SJCRH30 (cell line): ENCODE measurements at regions not wholly inside any gene's neighbourhood (a gene's known extent, or its start where the extent isn't known, plus 50 kb on each side); places are given as distances from the start of the nearest gene placed in this dataset.

Experiments used
- DNase-seq, 2 experiments: peaks; one replicate each; pipeline ENCODE4 v3.0.0-alpha.2; 2015 to 2020
- H3K27ac ChIP-seq: fragments of 250-450 bp; sonication (Bioruptor Pico); 2 replicates; pipeline ENCODE4 v1.5.1; 2020; ENCODE audit warnings: mild to moderate bottlenecking, moderate library complexity
- H3K27me3 ChIP-seq: fragments of 250-450 bp; sonication (Bioruptor Pico); 2 replicates; pipeline ENCODE4 v1.5.1; 2020; ENCODE audit warnings: mild to moderate bottlenecking, moderate library complexity
- H3K36me3 ChIP-seq: fragments of 250-450 bp; sonication (Bioruptor Pico); 2 replicates; pipeline ENCODE4 v1.5.1; 2020; ENCODE audit warnings: mild to moderate bottlenecking, moderate library complexity
- H3K4me1 ChIP-seq: fragments of 250-450 bp; sonication (Bioruptor Pico); 2 replicates; pipeline ENCODE4 v1.5.1; 2020; ENCODE audit warnings: mild to moderate bottlenecking, moderate library complexity
- H3K4me3 ChIP-seq: fragments of 250-450 bp; sonication (Bioruptor Pico); 2 replicates; pipeline ENCODE4 v1.5.1; 2020; ENCODE audit warnings: mild to moderate bottlenecking, moderate library complexity
- H3K9me3 ChIP-seq: fragments of 250-450 bp; sonication (Bioruptor Pico); replicated peaks from 2 replicates; pipeline ENCODE4 v1.5.1; 2020; ENCODE audit warnings: mild to moderate bottlenecking, moderate library complexity

- H3K27me3 ChIP-seq, result 0 out of 2 replicates have a peak, but pooled peaks cover 2% of the 10 kb centered on the region
These were observed 301.4 kb upstream of the IRX3 start for GRCh38 chr16:54588026-54588425.

DNA sequence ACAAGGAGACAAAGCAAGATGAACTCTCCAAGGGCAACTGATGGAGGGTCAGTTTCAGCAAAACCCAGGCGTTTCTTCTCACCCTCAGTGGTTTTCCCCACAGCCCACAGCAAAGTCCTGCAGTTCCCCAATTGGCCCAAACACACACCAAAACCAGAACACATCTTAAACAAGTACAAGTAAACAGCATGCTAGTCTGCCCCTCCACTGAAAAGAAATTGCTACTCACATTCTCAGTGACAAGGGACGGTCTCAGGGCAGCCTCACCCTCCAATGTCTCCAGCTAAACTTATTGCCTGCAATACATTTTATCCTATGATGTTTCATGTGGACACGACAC is 300.6 kb upstream of the IRX3 start:
- Histone ChIP-seq H3K27ac (no peak overlapping the region), H3K36me3 (no peaks in the 10 kb centered on the region), H3K4me3 (no peak overlapping the region), H3K27me3 (0 out of 2 replicates have a peak, but pooled peaks cover 2% of the 10 kb centered on the region), H3K9me3 (no peaks in the 10 kb centered on the region), H3K4me1 (no peaks in the 10 kb centered on the region)
- no peak for DNase-seq

More at GRCh38 chr16:54588026-54588425, 301.4 kb upstream of the IRX3 start:
- no peaks in the 10 kb centered on the region for H3K4me1 ChIP-seq
- DNase-seq, result no peak
- H3K9me3 ChIP-seq, result no peaks in the 10 kb centered on the region
- H3K27ac ChIP-seq, result no peak overlapping the region
- no peak overlapping the region for H3K4me3 ChIP-seq
- H3K36me3 ChIP-seq, result no peaks in the 10 kb centered on the region

DNA sequence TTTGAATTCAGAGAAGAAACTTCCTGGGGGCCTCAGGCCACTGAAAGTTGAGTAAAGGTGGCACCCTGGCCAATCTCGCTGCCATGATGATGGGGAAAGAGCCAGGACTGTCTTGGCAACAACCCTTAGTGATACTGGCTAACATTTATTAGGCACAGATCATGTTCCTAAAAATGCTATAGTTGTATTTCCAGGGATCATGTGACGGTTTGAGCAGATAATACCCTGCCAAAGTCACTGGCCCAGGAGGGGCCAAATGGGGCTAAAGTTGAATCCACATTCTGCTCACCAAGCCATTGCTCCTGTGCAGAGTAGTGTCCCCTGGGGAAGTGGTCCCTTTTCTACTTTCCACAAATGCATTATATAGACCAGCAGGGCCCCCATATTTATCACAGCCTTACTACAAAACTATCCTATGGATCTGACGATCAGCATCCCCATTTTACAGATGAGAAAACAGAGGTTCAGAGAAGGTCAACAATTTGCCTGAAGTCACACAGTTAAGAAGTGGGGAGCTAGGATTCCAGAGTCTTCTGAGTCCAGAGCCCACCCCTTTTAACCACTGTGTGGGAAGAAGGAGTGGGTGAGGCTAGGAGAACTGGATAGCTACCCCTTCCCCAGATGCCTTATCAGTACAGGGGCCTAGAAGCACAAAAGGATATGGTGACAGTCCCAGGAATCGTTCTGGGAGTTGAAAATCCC is 300.0 kb upstream of the IRX3 start:
- no peaks in the 10 kb centered on the region for H3K36me3 ChIP-seq
- no peaks in the 10 kb centered on the region for H3K9me3 ChIP-seq
- no peaks in the 10 kb centered on the region for H3K4me1 ChIP-seq
- H3K27me3 ChIP-seq, result 0 out of 2 replicates have a peak, but pooled peaks cover 2% of the 10 kb centered on the region
- H3K27ac ChIP-seq, result no peak overlapping the region
- DNase-seq, result no peak
- no peak overlapping the region for H3K4me3 ChIP-seq

- Histone ChIP-seq H3K36me3 (no peaks in the 10 kb centered on the region), H3K4me3 (no peak overlapping the region), H3K27ac (no peak overlapping the region), H3K4me1 (no peaks in the 10 kb centered on the region), H3K9me3 (no peaks in the 10 kb centered on the region), H3K27me3 (no peaks in the 10 kb centered on the region)
- no peak for DNase-seq
These were observed 299.4 kb upstream of the IRX3 start for GRCh38 chr16:54585998-54586340.

DNA sequence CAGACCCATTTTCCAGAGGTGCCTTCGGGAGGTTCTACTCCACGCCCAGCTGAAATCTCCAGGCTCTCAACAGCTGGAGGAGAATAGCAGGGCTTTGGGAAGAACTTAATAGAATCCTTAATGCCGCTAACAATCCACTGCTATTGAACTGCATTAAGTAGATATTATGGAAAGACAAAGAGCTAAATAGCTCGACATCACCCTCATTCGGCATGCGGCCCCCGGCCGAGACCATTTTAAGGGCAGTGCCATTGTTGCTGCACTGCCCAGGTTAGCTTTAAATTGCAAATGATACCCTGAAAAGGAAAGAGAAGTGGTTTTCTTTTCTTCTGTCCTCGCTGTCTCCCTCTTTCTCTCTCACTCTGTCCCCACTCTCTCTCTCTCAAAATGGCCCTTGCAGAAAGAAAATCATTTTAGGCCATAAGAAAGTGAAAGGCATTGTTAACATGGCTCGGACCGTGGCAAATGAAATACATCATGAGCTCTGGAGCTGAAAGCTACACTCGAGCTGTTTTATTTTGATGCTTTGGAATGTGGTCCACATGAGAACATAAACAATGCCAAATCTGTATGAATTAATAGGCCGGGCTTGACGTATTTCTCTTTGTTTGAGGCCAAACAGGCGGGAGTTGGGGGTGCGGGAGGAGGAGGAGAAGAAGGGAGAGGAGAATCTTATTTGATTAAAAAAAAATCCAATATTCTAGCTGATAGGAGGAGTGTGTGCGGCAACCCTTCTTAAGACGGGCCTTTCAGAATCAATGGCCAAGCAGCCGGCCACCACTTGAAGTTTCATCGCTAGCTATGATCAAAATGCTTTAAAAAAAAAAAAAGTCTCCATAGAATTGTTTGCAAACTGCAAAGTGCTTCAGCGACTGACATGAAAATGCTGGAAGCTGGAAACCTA is 298.8 kb upstream of the IRX3 start:
- Histone ChIP-seq H3K36me3 (no peaks in the 10 kb centered on the region), H3K27ac (no peak overlapping the region), H3K27me3 (no peaks in the 10 kb centered on the region), H3K4me3 (no peak overlapping the region), H3K4me1 (no peaks in the 10 kb centered on the region), H3K9me3 (no peaks in the 10 kb centered on the region)
- DNase-seq, result no peak

GRCh38 chr16:54584121-54584520 is 297.5 kb upstream of the IRX3 start:
- no peaks in the 10 kb centered on the region for H3K9me3 ChIP-seq
- no peaks in the 10 kb centered on the region for H3K27me3 ChIP-seq
- H3K27ac ChIP-seq, result no peak overlapping the region
- no peaks in the 10 kb centered on the region for H3K36me3 ChIP-seq
- no peaks in the 10 kb centered on the region for H3K4me1 ChIP-seq
- H3K4me3 ChIP-seq, result no peak overlapping the region
- no peak for DNase-seq

DNA sequence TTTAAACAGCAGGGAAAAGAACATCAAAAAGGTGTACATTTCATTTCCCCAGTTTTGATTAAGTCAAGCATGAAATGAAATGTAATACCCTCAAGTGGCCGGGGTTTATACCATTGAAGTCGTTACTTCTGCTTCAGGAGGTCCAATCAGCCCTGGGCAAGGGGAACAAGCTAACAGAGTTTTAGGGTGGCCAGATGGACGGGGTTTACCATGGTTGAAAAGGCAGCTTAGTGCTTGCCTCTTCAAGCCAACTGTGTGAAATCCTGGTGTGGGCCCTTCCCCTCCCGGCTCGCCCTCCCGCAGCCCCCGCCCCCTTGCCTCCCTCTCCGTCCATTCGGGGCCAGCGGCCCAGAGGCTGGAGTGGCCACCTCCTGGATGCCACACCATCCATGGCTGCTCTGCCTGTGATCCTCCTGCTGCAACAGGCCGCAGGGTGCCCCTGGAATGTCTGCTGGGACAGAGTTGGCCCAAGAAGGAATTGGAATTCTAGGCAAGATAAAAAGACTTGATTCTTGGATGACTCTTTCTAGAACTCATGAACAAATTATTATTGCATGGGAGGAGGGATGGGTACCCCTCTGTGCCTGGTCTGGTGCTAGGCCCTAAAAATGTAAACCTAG is 296.2 kb upstream of the IRX3 start:
- Histone ChIP-seq H3K9me3 (no peaks in the 10 kb centered on the region), H3K36me3 (no peaks in the 10 kb centered on the region), H3K4me1 (no peaks in the 10 kb centered on the region), H3K27me3 (no peaks in the 10 kb centered on the region), H3K27ac (no peak overlapping the region), H3K4me3 (no peak overlapping the region)
- no peak for DNase-seq

DNA sequence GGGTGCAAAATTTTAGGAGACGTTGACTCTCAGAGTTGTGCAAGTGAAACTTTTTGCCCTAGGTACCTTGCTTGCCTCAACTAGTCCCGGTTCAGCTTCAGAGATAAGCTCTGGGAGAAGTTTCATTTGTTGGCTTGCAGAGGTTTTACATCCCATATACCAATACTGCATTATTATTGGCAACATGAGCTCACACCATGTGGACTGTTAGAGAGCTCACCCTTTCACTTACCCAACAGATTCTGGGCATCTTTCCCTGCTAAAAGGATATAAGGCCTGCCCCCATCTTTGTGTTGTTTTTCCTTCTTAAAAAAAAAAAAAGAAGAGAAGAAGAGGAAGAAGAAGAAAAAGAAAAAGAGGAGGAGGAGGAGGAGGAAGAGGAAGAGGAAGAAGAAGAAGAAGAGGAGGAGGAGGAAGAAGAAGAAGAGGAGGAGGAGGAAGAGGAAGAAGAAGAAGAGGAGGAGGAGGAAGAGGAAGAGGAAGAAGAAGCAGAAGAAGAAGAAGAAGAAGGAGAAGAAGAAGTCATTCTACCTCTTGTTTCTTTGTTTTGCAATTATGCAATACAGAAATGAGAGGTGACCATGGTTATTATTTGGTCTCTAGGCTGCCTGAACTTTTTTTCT is 292.6 kb upstream of the IRX3 start:
- no peaks in the 10 kb centered on the region for H3K27me3 ChIP-seq
- no peaks in the 10 kb centered on the region for H3K36me3 ChIP-seq
- no peaks in the 10 kb centered on the region for H3K4me1 ChIP-seq
- DNase-seq, result no peak
- no peak overlapping the region for H3K27ac ChIP-seq
- H3K9me3 ChIP-seq, result no peaks in the 10 kb centered on the region
- H3K4me3 ChIP-seq, result no peak overlapping the region

GRCh38 chr16:54577651-54578128 is 291.1 kb upstream of the IRX3 start:
- no peaks in the 10 kb centered on the region for H3K4me1 ChIP-seq
- no peak overlapping the region for H3K27ac ChIP-seq
- H3K27me3 ChIP-seq, result no peaks in the 10 kb centered on the region
- no peaks in the 10 kb centered on the region for H3K36me3 ChIP-seq
- H3K9me3 ChIP-seq, result no peaks in the 10 kb centered on the region
- H3K4me3 ChIP-seq, result no peak overlapping the region
- no peak for DNase-seq

- Histone ChIP-seq H3K36me3 (no peaks in the 10 kb centered on the region), H3K4me3 (no peak overlapping the region), H3K9me3 (no peaks in the 10 kb centered on the region), H3K27me3 (no peaks in the 10 kb centered on the region), H3K4me1 (no peaks in the 10 kb centered on the region), H3K27ac (no peak overlapping the region)
- no peak for DNase-seq
These were observed 290.2 kb upstream of the IRX3 start for GRCh38 chr16:54576785-54577184.

DNA sequence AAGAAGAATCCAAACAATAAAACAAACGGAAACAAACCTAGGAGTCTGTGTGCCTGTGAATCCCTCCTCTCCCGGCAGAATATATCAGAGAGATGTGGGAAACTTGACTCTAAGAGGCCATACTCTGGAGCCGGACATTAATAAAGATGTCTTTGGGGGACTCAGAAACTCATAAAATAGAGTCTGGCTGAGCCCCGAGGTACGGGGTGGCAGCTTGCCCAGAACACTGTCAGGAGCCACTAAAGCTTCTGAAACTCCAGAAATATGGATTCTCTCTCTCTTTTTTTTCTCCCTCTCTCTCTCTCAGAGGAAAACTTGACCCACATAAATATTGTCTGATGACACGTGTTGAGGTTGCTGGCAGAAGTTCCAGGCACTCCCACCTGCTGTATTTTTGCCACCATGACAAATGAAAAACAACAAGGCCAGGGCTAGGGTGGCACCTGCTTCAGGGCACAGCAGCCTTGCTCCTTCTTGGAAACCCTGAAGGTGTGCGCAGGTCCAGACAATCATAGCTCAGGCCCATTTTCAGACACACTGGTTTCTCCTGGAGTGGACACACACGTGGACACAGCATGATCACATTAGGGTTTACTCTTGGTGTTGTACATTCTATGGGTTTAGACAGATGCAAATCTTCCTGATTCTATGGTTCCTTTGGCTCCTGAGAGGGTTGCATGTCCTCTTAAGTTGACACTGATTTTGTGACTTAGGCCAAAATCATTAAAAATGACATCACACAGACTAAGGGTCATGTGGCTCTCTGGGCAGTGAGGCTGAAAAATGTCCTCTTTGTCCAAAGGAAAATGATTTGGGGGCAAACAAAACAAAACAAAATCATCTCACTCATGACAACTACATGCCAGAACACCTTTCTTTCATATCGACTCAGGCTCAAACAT is 282.6 kb upstream of the IRX3 start:
- Histone ChIP-seq H3K4me3 (no peak overlapping the region), H3K36me3 (no peaks in the 10 kb centered on the region), H3K9me3 (no peaks in the 10 kb centered on the region), H3K27me3 (no peaks in the 10 kb centered on the region), H3K27ac (no peak overlapping the region; the same call in 1 of the 2 replicates), H3K4me1 (peaks cover 6% of the 10 kb centered on the region; the same call in 1 of the 2 replicates)
- DNase-seq, result peak; percentile 21 to 68

- Histone ChIP-seq H3K4me3 (no peak overlapping the region), H3K9me3 (no peaks in the 10 kb centered on the region), H3K4me1 (peaks cover 6% of the 10 kb centered on the region; the same call in 1 of the 2 replicates), H3K36me3 (no peaks in the 10 kb centered on the region), H3K27ac (no peak overlapping the region), H3K27me3 (no peaks in the 10 kb centered on the region; the same call in 1 of the 2 replicates)
- DNase-seq, result no peak
These were observed 278.3 kb upstream of the IRX3 start for GRCh38 chr16:54564841-54565240.

DNA sequence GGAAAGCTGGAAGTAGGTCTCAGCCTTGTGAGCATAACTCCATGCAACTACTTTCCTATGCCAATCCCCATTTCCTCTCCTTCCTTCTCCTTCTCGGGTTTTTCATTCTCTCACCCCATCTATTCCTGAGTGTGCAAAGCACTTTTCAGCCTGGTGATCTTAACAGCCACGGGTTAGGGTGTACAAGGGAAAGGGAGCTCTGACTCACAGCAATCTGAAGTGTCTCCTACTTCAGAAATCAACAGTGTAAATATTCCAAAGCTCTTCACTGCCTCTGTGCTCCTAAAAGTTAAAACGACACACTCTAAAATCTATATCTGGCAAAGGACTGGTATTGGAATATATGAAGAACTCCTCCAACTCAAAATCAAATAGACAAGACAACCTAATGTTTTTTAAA is 268.0 kb upstream of the IRX3 start:
- no peak for DNase-seq
- Histone ChIP-seq H3K27ac (no peak overlapping the region), H3K4me1 (no peaks in the 10 kb centered on the region), H3K27me3 (no peaks in the 10 kb centered on the region), H3K36me3 (no peaks in the 10 kb centered on the region), H3K4me3 (no peak overlapping the region), H3K9me3 (no peaks in the 10 kb centered on the region)

DNA sequence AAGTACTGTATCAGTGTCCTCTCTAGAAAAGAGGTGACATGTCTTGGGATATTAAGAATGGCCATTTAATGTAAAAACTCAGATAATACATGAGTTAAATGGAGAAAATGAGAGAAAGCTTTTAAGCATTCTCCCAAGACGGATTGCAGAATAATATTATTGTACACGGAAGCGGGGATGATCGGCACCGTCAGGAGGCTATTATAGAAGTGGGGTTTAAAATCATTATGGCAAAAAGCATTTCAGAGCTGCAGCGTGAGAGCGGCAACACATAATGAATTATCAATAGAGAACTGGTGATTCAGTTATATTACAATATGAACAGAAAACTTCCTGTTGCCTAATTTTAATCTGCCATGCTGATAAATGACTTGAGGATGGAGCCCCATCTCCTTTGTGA is 261.7 kb upstream of the IRX3 start:
- Histone ChIP-seq H3K9me3 (no peaks in the 10 kb centered on the region), H3K4me1 (no peaks in the 10 kb centered on the region), H3K36me3 (no peaks in the 10 kb centered on the region), H3K27ac (no peak overlapping the region), H3K27me3 (no peaks in the 10 kb centered on the region), H3K4me3 (no peak overlapping the region)
- no peak for DNase-seq
